GM21447 (cell line): ENCODE measurements at regions not wholly inside any gene's neighbourhood (a gene's known extent, or its start where the extent isn't known, plus 50 kb on each side); places are given as distances from the start of the nearest gene placed in this dataset.
"Not testable (repeated sequence)": the region's sequence is repeated elsewhere in the genome, so short reads cannot be mapped to it uniquely, and the experiment has no call there.

Source experiments
- ATAC-seq: cut with Tn5 transposase; IDR thresholded peaks from one replicate; pipeline ENCODE4 v1.9.1; 2021; ENCODE audit not compliant: unreplicated experiment

DNA sequence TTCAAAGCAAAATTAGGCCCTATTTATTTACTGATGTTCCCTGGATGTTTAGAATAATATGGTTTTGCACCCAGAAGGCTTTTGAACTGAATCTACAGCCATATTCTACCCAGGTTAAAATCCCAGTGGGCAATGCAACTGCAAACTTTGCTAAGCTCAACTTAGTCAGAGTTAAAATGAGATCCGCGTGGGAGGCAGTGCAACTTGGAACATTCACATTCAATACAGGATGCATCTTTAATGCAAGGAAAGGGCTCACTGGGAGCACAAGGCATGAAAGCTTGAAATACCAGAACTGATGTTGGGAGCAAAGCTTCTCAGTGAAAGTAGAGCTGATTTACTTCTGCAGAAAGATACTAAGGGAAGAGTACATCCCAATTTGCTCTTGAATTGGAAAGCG, 281.2 kb upstream of the DEFB112 start:
- ATAC-seq = no peak

DNA sequence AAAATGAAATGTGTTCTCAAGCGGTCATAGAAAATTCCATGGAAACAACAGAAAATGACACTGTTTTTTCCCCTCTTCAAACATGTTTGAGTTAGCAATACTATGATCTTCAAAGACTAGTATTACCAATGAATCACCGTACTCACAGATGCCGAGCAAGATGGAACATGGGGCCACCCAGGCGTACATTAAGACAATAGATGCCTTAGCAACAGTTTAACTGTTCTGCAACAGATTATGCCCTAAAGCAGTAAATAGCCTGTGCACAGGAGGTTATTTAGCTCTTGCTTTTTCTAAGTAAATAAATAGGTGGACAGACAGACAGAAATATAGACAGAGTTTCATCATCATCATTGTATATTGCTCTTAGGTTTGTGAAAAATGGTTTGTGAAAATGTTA, 284.0 kb upstream of the DEFB112 start:
- no peak for ATAC-seq

GRCh38 chr6:50337532-50338122, 287.9 kb upstream of the DEFB112 start:
- no peak for ATAC-seq

DNA sequence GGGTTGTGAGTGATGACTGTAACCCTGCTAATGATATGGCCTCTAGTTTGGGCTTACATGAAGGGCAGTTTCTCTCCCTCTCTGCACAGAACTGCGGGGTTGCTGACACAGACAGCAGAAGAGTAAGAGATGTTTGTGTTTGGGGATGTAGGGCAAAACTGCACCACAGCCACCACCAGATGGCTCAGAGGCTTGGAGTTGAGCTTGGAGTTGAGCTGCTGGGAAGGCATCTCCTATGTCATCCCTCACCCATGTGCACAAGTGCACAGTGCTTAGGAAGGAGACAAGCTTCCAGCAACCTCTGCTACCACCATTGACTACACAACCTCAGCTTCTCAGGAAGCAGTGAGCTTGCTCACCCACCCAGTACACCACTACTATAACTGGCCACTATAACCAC, 303.9 kb upstream of the DEFB112 start:
- no peak for ATAC-seq

DNA sequence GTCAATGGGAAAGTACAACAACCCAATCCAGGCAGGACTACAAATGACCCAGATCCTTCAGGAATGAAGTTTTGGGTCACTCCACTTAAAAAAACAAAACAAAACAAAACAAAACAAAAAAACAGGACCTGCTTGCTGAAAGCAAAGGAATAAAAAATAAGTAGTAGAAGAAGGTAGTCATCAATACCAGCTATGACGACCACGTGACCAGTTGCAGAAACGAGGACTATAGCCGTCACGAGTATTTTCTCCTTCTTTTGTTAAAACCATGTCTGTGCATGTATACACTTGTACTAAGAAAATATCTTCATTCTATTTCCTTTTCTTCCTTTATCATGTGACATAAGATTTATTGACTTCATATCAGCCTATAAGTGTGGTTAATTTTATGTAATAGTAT, 308.4 kb upstream of the DEFB112 start:
- no peak for ATAC-seq

- no peak for ATAC-seq
Measured at GRCh38 chr6:50361641-50362331, 312.1 kb upstream of the DEFB112 start.

DNA sequence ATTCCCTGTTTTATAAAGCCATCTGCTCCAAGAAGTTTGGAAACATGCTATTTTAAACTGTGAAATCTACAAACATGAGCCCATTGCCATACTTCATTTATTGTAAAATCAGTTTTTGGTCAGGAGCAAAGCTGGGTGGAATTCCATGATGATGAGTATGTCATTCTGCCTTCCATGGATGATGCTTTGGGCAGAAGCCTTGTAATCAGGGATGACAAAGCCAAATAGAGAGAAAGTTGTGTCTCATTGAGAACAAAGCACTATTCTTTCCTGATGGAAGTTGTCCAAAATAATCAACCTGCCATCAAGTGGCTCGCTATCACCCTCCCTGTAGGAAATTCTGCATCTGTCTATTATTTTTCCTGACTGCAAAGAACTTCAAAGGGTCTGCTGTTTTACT, 313.0 kb upstream of the DEFB112 start:
- ATAC-seq = no peak

DNA sequence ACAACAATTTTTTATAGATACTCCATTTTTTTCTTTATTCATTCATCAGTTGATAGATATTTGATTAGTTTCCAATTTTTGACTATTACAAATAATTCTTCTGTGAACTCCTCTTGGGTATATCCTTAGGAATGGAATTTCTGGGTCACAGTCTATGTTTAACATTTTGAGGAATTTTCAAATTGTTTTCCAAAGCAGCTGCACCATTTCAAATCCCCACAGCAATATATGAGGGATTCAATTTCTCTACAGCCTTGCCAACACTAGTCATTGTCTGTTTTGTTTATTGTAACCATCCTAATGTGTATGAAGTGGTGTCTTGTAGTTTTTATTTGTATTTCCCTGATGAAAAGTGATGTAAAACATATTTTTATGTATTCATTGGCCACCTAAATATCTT, 320.3 kb upstream of the DEFB112 start:
- ATAC-seq = no peak

DNA sequence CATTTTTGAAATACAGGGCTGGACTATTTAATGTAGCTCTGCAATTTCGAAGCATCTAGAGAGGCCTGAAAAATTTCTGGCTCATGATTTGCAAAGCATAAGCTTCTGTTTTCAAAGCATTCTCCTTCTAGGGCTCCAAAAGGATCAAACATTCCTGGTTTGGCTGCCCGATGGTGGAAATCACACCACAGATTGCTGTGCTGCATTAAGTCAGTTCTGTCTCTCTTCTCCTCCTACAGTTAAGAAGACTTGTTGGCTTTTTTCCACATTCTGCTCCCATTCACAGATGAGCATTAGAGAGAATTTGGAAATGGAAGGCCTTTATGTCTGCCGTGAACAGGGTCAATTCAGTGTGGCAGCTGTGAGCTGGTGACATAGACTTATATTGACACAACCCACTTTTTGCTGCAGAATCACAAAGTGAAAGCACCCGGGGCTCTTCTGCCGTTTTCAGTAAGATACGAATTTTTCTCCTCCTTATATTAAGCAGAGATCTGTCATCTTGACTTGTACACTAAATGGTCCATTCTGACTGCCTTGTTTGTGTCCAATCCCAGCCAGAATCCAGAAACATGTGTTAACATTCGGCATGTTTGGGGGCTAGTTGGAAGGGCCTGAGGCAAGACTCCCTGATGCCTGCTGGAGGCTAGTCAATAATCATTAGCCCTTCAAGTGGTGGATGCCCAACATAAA, 330.8 kb upstream of the DEFB112 start:
- no peak for ATAC-seq

DNA sequence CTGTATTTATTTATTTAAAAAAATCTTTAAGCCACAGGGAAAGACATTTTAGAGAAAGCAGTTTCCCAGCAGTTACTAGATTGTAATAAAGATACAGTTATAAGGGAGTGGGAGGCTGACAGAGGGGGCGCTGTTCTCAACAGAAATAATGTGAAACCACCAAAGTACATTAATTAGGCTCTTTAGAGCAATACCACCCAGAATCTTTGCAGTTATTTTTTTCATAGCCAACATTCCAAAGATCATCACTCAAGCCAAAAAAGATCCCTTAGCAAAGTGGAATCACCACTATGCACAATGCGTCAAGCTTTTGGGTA, 331.3 kb upstream of the DEFB112 start:
- no peak for ATAC-seq

DNA sequence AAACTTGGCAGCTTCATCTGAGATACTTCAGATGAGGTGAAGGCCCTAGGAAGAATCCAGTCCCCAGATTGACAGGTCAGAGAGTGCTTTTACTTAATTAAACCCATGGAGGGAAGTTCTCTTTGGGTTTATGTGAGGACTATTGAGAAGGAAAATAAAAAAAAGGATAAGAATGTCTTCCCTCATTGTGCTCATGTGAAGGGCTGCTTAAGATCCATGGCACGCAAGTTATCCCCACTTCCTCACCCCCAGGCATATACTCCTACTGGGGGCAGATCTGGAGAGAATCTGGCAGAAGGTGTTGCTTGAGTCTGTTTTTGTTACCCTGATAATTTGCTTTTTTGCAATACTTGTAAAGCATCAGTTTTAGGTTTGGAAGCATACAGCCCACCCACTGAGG, 322.9 kb upstream of the TFAP2D start:
- no peak for ATAC-seq

DNA sequence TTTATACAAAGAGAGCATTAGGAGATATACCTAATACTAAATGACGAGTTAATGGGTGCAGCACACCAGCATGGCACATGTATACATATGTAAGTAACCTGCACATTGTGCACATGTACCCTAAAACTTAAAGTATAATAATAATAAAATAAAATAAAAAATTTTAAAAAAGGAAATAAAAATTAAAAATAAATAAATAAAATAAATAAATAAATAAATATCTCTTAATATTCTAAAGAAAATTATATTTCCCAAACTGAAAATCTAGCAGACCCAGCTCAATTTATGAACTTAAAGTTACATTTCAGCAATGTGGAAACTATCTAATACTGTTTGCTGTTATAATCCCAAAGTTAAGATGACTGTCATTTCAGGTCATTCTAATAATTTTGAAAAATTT, 319.2 kb upstream of the TFAP2D start:
- not testable (repeated sequence) for ATAC-seq

DNA sequence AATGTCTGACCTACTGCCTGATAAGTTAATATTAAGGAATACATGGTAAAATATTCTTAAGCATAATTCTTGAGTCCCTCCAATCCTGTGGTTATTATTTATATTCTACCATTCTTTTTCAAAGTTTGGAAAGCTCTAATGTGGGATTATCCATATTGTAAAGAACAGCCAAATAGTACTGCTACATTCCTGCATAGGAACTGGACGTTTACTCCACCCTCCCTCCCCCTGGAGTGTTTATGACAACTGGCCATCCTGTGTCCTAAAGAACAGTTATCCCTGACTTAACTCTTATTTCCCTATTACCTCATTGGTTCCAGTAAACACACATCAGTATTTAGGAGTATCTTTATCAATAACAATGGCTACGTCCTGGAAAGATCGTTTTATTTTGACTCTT, 308.7 kb upstream of the TFAP2D start:
- ATAC-seq = no peak

- ATAC-seq = no peak
Measured at GRCh38 chr6:50410579-50410978, 302.7 kb upstream of the TFAP2D start.

- ATAC-seq = not testable (repeated sequence)
Measured at GRCh38 chr6:50421041-50421440, 292.3 kb upstream of the TFAP2D start.

GRCh38 chr6:50427267-50427666, 286.1 kb upstream of the TFAP2D start:
- no peak for ATAC-seq

GRCh38 chr6:50437901-50438300, 275.4 kb upstream of the TFAP2D start:
- ATAC-seq = no peak

DNA sequence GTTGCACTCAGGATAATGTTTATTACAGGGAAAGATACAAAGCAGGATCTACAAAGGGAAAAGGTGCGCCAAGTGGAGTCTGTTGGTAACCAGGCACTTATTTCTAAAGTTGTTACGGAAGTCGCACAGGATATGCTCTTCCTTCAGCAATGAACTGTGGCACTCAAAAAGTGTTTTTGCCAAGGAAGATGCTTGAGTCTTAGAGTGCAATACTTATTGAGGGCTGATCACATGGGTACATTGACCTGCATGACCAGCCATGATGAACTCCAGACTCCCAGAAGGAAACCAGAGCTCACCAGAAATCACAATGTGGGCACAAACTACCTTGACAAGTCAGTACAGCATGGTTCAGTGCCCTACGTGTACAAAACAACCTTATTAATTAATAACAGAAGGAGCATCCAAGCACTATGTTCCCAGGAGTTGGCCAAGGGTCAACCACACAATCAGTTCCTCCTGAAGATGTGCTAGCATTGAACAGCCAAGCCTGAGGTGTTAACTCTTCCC, 270.7 kb upstream of the TFAP2D start:
- no peak for ATAC-seq

- no peak for ATAC-seq
Measured at GRCh38 chr6:50443144-50443543, 270.2 kb upstream of the TFAP2D start.

DNA sequence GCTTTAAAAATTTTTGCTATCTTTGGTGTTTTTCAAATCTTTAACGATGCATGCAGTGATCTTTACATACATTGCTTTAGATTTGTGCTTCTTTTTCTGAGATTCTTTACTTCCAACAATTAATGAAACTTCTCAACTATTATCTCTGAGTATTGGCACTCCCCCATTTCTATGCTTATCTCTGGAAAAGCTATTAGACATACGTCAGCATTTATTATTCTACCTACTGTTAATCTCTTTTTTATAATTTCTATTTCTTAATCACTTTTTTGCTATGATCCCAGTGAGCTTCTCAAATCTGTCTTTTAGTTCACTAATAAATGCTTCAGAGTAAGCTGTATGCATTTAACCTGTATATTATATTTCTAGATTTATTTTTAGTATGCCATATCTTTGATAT, 264.2 kb upstream of the TFAP2D start:
- no peak for ATAC-seq

DNA sequence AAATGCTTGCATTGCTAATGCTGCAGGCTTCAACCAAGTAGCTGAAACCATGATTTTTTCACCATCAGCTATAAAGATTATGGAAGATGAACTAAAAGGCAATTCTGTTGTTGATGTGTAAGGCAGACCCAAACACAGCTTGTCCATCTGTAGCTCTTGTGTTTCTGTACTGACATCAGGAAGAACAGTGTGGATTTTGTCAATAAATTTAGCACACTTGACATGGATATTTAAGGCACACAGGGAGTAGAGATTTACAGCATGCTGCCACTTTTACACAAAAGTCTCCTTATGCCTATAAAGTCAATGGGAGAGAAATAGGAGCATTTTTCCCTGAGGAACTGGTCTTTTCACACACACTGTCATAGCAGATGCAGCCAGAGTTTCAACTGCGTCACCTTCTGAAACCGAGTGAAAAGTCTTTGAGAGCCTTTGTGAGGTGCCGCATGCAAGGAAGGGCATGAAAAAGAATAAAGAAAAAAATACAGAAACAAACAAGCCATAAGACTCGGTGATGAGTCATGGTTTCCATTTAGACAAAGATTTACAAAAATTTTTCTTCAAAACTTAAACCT, 261.4 kb upstream of the TFAP2D start:
- ATAC-seq = no peak

DNA sequence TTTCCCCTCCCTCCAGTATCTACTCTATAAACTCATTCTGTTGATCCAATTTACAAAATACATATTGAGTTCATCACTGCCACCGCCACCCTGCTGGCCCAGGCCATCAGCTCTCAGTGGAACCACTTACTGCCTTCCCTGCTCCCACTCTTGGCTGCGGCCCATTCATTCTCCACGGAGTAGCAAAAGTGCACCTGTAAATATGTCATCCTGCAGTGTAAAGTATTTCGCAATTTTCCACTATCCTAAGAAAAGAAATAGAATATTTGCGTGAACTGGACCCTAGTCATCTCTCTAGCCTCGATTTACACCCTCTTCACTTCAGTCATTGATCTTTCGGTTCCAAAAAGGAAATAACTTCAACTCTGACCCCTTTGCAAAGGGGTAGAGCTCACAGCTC, 258.3 kb upstream of the TFAP2D start:
- ATAC-seq = no peak
